ENCODE measurements at regions not wholly inside any gene's neighbourhood (a gene's known extent, or its start where the extent isn't known, plus 50 kb on each side); places are given as distances from the start of the nearest gene placed in this dataset.
"Not testable (repeated sequence)": the region's sequence is repeated elsewhere in the genome, so short reads cannot be mapped to it uniquely, and the experiment has no call there.

GRCh38 chr20:47430862-47431588 is 70.7 kb upstream of the NCOA3 start:
- Histone ChIP-seq H3K27ac (no peak overlapping the region), H3K36me3 (no peaks in the 10 kb centered on the region), H3K27me3 (no peaks in the 10 kb centered on the region), H3K9me3 (peaks cover 0 to 20% (median 0%) of the 10 kb centered on the region in 3 donors), H3K4me3 (no peak overlapping the region), H3K4me1 (no peaks in the 10 kb centered on the region)
- 88 to 91% methylated on average over 5 of the region's 5 CpGs for WGBS, 2 donors (ENCODE audit: low coverage in 1 of 2)
- no peak for TF ChIP-seq POLR2A (IDR thresholded peaks at IDR 0.05)
- TF ChIP-seq EP300 (IDR thresholded peaks at IDR 0.05): no peak
- TF ChIP-seq POLR2AphosphoS5 (IDR thresholded peaks at IDR 0.05): no peak
- TF ChIP-seq CTCF (IDR thresholded peaks at IDR 0.05): no peak
- no peak for ATAC-seq

- H3K4me3 ChIP-seq: no peak overlapping the region
- TF ChIP-seq EP300 (IDR thresholded peaks at IDR 0.05) (no peak), POLR2A (IDR thresholded peaks at IDR 0.05) (no peak), CTCF (IDR thresholded peaks at IDR 0.05) (no peak), POLR2AphosphoS5 (IDR thresholded peaks at IDR 0.05) (no peak)
- peaks cover 0 to 4% (median 0%) of the 10 kb centered on the region in 3 donors for H3K9me3 ChIP-seq
- WGBS, 2 donors (ENCODE audit: low coverage in 1 of 2): 20 to 65% methylated on average over 1 to 3 of the region's 3 CpGs
- no peak for ATAC-seq
- no peaks in the 10 kb centered on the region for H3K27me3 ChIP-seq
- no peaks in the 10 kb centered on the region for H3K4me1 ChIP-seq
- H3K36me3 ChIP-seq: no peaks in the 10 kb centered on the region
- no peak overlapping the region for H3K27ac ChIP-seq
Observed at GRCh38 chr20:47432834-47433210, 68.9 kb upstream of the NCOA3 start.

- ATAC-seq, H3K27ac ChIP-seq, H3K27me3 ChIP-seq, H3K4me3 ChIP-seq, H3K9me3 ChIP-seq, H3K36me3 ChIP-seq, H3K4me1 ChIP-seq: not testable (repeated sequence)
- WGBS, 2 donors (ENCODE audit: low coverage in 1 of 2): 85 to 88% methylated on average over 5 to 12 of the region's 13 CpGs
Observed at GRCh38 chr20:47434128-47434779, 67.4 kb upstream of the NCOA3 start.

- Histone ChIP-seq H3K27me3 (no peaks in the 10 kb centered on the region), H3K4me1 (no peaks in the 10 kb centered on the region), H3K4me3 (no peak overlapping the region), H3K9me3 (no peaks in the 10 kb centered on the region), H3K36me3 (no peaks in the 10 kb centered on the region), H3K27ac (peak overlapping the region in 1 of 4 donors; percentile 25)
- WGBS, 2 donors (ENCODE audit: low coverage in 1 of 2): 58% methylated on average over 14 of the region's 18 CpGs; no CpG with 5 or more reads in 1 of the 2 donors
- ATAC-seq: no peak
- no peak for TF ChIP-seq POLR2A (IDR thresholded peaks at IDR 0.05)
- no peak for TF ChIP-seq POLR2AphosphoS5 (IDR thresholded peaks at IDR 0.05)
- TF ChIP-seq CTCF (IDR thresholded peaks at IDR 0.05): no peak
- TF ChIP-seq EP300 (IDR thresholded peaks at IDR 0.05): no peak
Observed at GRCh38 chr20:47438464-47439381, 63.0 kb upstream of the NCOA3 start.
